Daoy (cell line): ENCODE measurements at regions not wholly inside any gene's neighbourhood (a gene's known extent, or its start where the extent isn't known, plus 50 kb on each side); places are given as distances from the start of the nearest gene placed in this dataset.
"Not testable (repeated sequence)": the region's sequence is repeated elsewhere in the genome, so short reads cannot be mapped to it uniquely, and the experiment has no call there.

Source experiments
- DNase-seq: peaks from one replicate; pipeline ENCODE4 v3.0.0-alpha.2; 2015; ENCODE audit warnings: low read depth

GRCh38 chr2:7145707-7146106 lies 228.5 kb downstream of the RNF144A start:
- DNase-seq = no peak

GRCh38 chr2:7146151-7146550 lies 228.9 kb downstream of the RNF144A start:
- no peak for DNase-seq

GRCh38 chr2:7154656-7155055 lies 237.4 kb downstream of the RNF144A start:
- no peak for DNase-seq

GRCh38 chr2:7161501-7161900 lies 244.3 kb downstream of the RNF144A start:
- DNase-seq = no peak

GRCh38 chr2:7165736-7166135 lies 248.5 kb downstream of the RNF144A start:
- no peak for DNase-seq

GRCh38 chr2:7167801-7168411 lies 250.7 kb downstream of the RNF144A start:
- no peak for DNase-seq

- no peak for DNase-seq
Observed at GRCh38 chr2:7169593-7169992, 252.4 kb downstream of the RNF144A start.

- DNase-seq = not testable (repeated sequence)
Observed at GRCh38 chr2:7178996-7179395, 261.8 kb downstream of the RNF144A start.

- no peak for DNase-seq
Observed at GRCh38 chr2:7180638-7181370, 263.6 kb downstream of the RNF144A start.

- no peak for DNase-seq
Observed at GRCh38 chr2:7182525-7182924, 265.3 kb downstream of the RNF144A start.

- no peak for DNase-seq
Observed at GRCh38 chr2:7189106-7189505, 271.9 kb downstream of the RNF144A start.

- no peak for DNase-seq
Observed at GRCh38 chr2:7190587-7191324, 273.5 kb downstream of the RNF144A start.

- DNase-seq = peak; percentile 2
Observed at GRCh38 chr2:7191932-7192331, 274.7 kb downstream of the RNF144A start.

GRCh38 chr2:7193457-7193856 lies 276.2 kb downstream of the RNF144A start:
- DNase-seq = no peak

GRCh38 chr2:7194950-7195349 lies 277.7 kb downstream of the RNF144A start:
- no peak for DNase-seq

GRCh38 chr2:7196883-7197282 lies 279.7 kb downstream of the RNF144A start:
- DNase-seq = no peak

- no peak for DNase-seq
Observed at GRCh38 chr2:7201851-7202250, 284.6 kb downstream of the RNF144A start.

- peak; percentile 11 for DNase-seq
Observed at GRCh38 chr2:7203056-7203467, 285.9 kb downstream of the RNF144A start.

- no peak for DNase-seq
Observed at GRCh38 chr2:7205151-7205830, 288.1 kb downstream of the RNF144A start.

- no peak for DNase-seq
Observed at GRCh38 chr2:7206111-7206810, 289.0 kb downstream of the RNF144A start.

- no peak for DNase-seq
Observed at GRCh38 chr2:7207631-7208030, 290.4 kb downstream of the RNF144A start.
